ENCODE measurements at regions not wholly inside any gene's neighbourhood (a gene's known extent, or its start where the extent isn't known, plus 50 kb on each side); places are given as distances from the start of the nearest gene placed in this dataset.
A peak's percentile ranks its signal among the peaks of the same experiment; 100 is the strongest.

DNA sequence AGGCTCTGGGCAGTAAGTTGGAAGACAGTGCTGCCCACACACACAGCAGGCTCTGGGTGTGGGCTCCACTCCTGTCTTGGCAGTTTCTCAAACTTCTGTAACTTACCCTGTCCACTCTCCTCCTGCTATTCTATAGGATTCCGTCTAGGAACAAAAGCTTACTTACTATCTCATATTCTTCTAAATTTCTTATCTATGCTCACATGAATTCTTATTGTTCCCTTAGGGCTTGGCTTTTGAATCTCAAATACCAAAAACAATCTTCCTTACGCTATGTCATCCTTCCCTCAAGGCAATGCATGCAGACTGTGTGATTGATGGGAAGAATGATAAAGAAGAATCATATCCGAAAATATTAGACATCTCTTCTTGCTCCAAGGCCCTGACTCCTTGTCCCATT is 425.9 kb upstream of the ONECUT1 start:
- Histone ChIP-seq H3K4me1 (ENCODE audit: control insufficient read depth in 1 of 2, insufficient read depth in 2 of 2, low read length in 2 of 2) (no peaks in the 10 kb centered on the region), H3K79me2 (ENCODE audit: control insufficient read depth, insufficient read depth, low read length, poor library complexity) (no peaks in the 10 kb centered on the region), H3K4ac (ENCODE audit: low read depth, low read length) (no peak overlapping the region), H4K8ac (ENCODE audit: low read depth, low read length) (no peak overlapping the region), H3K27ac (ENCODE audit: low read depth, low read length) (no peak overlapping the region), H3K14ac (ENCODE audit: low read length) (no peak overlapping the region), H3K79me1 (ENCODE audit: low read length) (no peaks in the 10 kb centered on the region), H3K18ac (ENCODE audit: low read length) (no peak overlapping the region), H2BK12ac (ENCODE audit: low read length) (no peak overlapping the region), H2AFZ (ENCODE audit: insufficient read depth, low read length, poor library complexity) (no peak overlapping the region), H3K4me3 (ENCODE audit: low read depth, low read length) (no peak overlapping the region), H3K9me3 (ENCODE audit: insufficient read depth, low read depth, low read length) (no peaks in the 10 kb centered on the region), H2BK5ac (ENCODE audit: low read depth, low read length, poor library complexity) (no peak overlapping the region), H3K23ac (ENCODE audit: low read length) (no peak overlapping the region), H4K91ac (ENCODE audit: low read depth, low read length) (no peak overlapping the region), H3K27me3 (ENCODE audit: insufficient read depth, low read length) (no peaks in the 10 kb centered on the region), H2AK5ac (ENCODE audit: low read length) (no peak overlapping the region), H3K4me2 (ENCODE audit: low read length) (no peak overlapping the region), H3K9ac (ENCODE audit: low read length) (no peak overlapping the region), H4K12ac (ENCODE audit: low read depth, low read length) (no peak overlapping the region), H2BK120ac (ENCODE audit: insufficient read depth, low read length, poor library complexity) (no peak overlapping the region), H3K36me3 (ENCODE audit: control insufficient read depth in 1 of 2, insufficient read depth in 2 of 2, low read length in 2 of 2) (no peaks in the 10 kb centered on the region)
- peak in 1 of 2 donors; percentile 41 for DNase-seq
- WGBS (ENCODE audit: extremely low coverage, insufficient coverage, insufficient read length), result no CpG with 5 or more reads among the region's 3 CpGs

DNA sequence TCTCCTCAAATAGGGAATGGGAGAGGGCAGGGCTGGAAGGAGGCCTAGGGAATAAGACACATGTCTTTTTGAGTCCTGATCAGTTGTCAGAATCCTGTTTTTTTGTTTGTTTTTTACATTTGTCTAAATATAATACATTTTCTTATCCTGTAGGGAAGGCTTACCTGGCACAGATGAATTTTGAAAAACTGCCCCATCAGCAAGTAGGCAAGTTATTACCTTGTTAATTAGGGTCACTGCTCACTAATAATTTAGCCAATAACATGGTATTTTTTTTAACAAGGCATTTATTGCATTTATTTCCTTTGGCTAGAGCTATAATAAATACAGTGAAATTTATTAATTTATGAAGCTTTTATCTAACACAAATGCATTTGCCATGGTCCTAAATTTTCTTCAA is 423.2 kb upstream of the ONECUT1 start:
- Histone ChIP-seq H3K9me3 (ENCODE audit: insufficient read depth, low read depth, low read length) (no peaks in the 10 kb centered on the region), H3K79me1 (ENCODE audit: low read length) (no peaks in the 10 kb centered on the region), H3K4ac (ENCODE audit: low read depth, low read length) (no peak overlapping the region), H2AFZ (ENCODE audit: insufficient read depth, low read length, poor library complexity) (no peak overlapping the region), H2BK5ac (ENCODE audit: low read depth, low read length, poor library complexity) (no peak overlapping the region), H2BK12ac (ENCODE audit: low read length) (no peak overlapping the region), H2BK120ac (ENCODE audit: insufficient read depth, low read length, poor library complexity) (no peak overlapping the region), H2AK5ac (ENCODE audit: low read length) (no peak overlapping the region), H3K27me3 (ENCODE audit: insufficient read depth, low read length) (no peaks in the 10 kb centered on the region), H3K36me3 (ENCODE audit: control insufficient read depth in 1 of 2, insufficient read depth in 2 of 2, low read length in 2 of 2) (no peaks in the 10 kb centered on the region), H3K79me2 (ENCODE audit: control insufficient read depth, insufficient read depth, low read length, poor library complexity) (no peaks in the 10 kb centered on the region), H3K27ac (ENCODE audit: low read depth, low read length) (no peak overlapping the region), H4K12ac (ENCODE audit: low read depth, low read length) (no peak overlapping the region), H3K4me3 (ENCODE audit: low read depth, low read length) (no peak overlapping the region), H3K23ac (ENCODE audit: low read length) (no peak overlapping the region), H3K4me2 (ENCODE audit: low read length) (no peak overlapping the region), H3K14ac (ENCODE audit: low read length) (no peak overlapping the region), H4K91ac (ENCODE audit: low read depth, low read length) (no peak overlapping the region), H3K18ac (ENCODE audit: low read length) (no peak overlapping the region), H3K9ac (ENCODE audit: low read length) (no peak overlapping the region), H3K4me1 (ENCODE audit: control insufficient read depth in 1 of 2, insufficient read depth in 2 of 2, low read length in 2 of 2) (no peaks in the 10 kb centered on the region), H4K8ac (ENCODE audit: low read depth, low read length) (no peak overlapping the region)
- DNase-seq, result no peak

DNA sequence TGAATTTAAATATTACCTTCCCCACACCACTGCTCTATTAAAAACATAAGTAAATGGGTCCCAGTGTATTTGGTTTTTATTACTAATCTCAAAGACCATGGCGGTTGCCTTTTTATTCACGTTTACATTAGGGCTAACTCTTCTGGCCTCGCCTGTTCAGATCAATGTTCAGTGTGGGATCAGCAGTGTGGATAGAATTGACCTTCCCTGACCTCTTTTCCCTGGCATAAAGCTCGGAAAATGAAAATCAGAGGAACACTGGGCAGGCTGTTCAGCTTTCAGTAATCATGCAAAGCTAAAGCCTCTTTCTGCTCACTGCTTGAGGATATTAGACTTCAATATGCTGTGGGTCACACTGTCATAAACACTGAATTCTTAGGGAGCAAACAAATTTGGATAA is 422.6 kb upstream of the ONECUT1 start:
- Histone ChIP-seq H3K14ac (ENCODE audit: low read length) (no peak overlapping the region), H3K9me3 (ENCODE audit: insufficient read depth, low read depth, low read length) (no peaks in the 10 kb centered on the region), H3K79me2 (ENCODE audit: control insufficient read depth, insufficient read depth, low read length, poor library complexity) (no peaks in the 10 kb centered on the region), H3K18ac (ENCODE audit: low read length) (no peak overlapping the region), H4K91ac (ENCODE audit: low read depth, low read length) (no peak overlapping the region), H3K27ac (ENCODE audit: low read depth, low read length) (no peak overlapping the region), H3K4ac (ENCODE audit: low read depth, low read length) (no peak overlapping the region), H4K8ac (ENCODE audit: low read depth, low read length) (no peak overlapping the region), H2BK5ac (ENCODE audit: low read depth, low read length, poor library complexity) (no peak overlapping the region), H2AK5ac (ENCODE audit: low read length) (no peak overlapping the region), H2AFZ (ENCODE audit: insufficient read depth, low read length, poor library complexity) (no peak overlapping the region), H3K79me1 (ENCODE audit: low read length) (no peaks in the 10 kb centered on the region), H2BK12ac (ENCODE audit: low read length) (no peak overlapping the region), H3K27me3 (ENCODE audit: insufficient read depth, low read length) (no peaks in the 10 kb centered on the region), H3K4me2 (ENCODE audit: low read length) (no peak overlapping the region), H3K4me3 (ENCODE audit: low read depth, low read length) (no peak overlapping the region), H3K9ac (ENCODE audit: low read length) (no peak overlapping the region), H3K23ac (ENCODE audit: low read length) (no peak overlapping the region), H3K36me3 (ENCODE audit: control insufficient read depth in 1 of 2, insufficient read depth in 2 of 2, low read length in 2 of 2) (no peaks in the 10 kb centered on the region), H3K4me1 (ENCODE audit: control insufficient read depth in 1 of 2, insufficient read depth in 2 of 2, low read length in 2 of 2) (no peaks in the 10 kb centered on the region), H4K12ac (ENCODE audit: low read depth, low read length) (no peak overlapping the region), H2BK120ac (ENCODE audit: insufficient read depth, low read length, poor library complexity) (no peak overlapping the region)
- no peak for DNase-seq
- WGBS (ENCODE audit: extremely low coverage, insufficient coverage, insufficient read length), result no CpG with 5 or more reads among the region's 4 CpGs

DNA sequence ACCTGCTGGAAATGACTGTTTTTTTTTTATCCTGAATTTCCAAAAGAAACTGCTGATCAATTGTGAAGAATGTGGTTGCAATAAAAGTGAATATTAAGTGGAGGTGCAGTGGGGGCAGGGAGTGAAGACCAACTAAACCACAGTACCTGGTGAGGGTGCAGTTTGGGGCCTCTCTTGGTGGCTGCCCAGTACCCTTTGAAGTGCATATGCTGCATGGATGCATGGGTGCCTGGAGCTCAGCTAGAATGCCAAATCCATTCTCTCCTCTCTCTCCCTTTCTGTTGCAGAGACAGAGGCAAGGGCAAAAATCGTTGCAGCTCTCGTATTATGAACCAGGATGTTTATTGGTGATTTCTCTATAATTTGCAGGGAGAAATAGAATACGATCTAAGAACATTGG is 420.5 kb upstream of the ONECUT1 start:
- no peaks in the 10 kb centered on the region for H3K36me3 ChIP-seq (ENCODE audit: control insufficient read depth in 1 of 2, insufficient read depth in 2 of 2, low read length in 2 of 2)
- WGBS (ENCODE audit: extremely low coverage, insufficient coverage, insufficient read length), result no CpG with 5 or more reads among the region's 3 CpGs
- H3K4ac ChIP-seq (ENCODE audit: low read depth, low read length), result no peak overlapping the region
- H3K27me3 ChIP-seq (ENCODE audit: insufficient read depth, low read length), result no peaks in the 10 kb centered on the region
- no peak overlapping the region for H4K91ac ChIP-seq (ENCODE audit: low read depth, low read length)
- DNase-seq, result no peak
- no peak overlapping the region for H3K9ac ChIP-seq (ENCODE audit: low read length)
- H3K14ac ChIP-seq (ENCODE audit: low read length), result no peak overlapping the region
- H3K79me1 ChIP-seq (ENCODE audit: low read length), result no peaks in the 10 kb centered on the region
- H2AFZ ChIP-seq (ENCODE audit: insufficient read depth, low read length, poor library complexity), result no peak overlapping the region
- H3K4me3 ChIP-seq (ENCODE audit: low read depth, low read length), result no peak overlapping the region
- H2AK5ac ChIP-seq (ENCODE audit: low read length), result no peak overlapping the region
- H3K9me3 ChIP-seq (ENCODE audit: insufficient read depth, low read depth, low read length), result no peaks in the 10 kb centered on the region
- no peak overlapping the region for H3K27ac ChIP-seq (ENCODE audit: low read depth, low read length)
- no peak overlapping the region for H3K4me2 ChIP-seq (ENCODE audit: low read length)
- H2BK12ac ChIP-seq (ENCODE audit: low read length), result no peak overlapping the region
- no peaks in the 10 kb centered on the region for H3K79me2 ChIP-seq (ENCODE audit: control insufficient read depth, insufficient read depth, low read length, poor library complexity)
- no peak overlapping the region for H4K12ac ChIP-seq (ENCODE audit: low read depth, low read length)
- H2BK5ac ChIP-seq (ENCODE audit: low read depth, low read length, poor library complexity), result no peak overlapping the region
- no peaks in the 10 kb centered on the region for H3K4me1 ChIP-seq (ENCODE audit: control insufficient read depth in 1 of 2, insufficient read depth in 2 of 2, low read length in 2 of 2)
- H3K23ac ChIP-seq (ENCODE audit: low read length), result no peak overlapping the region
- H3K18ac ChIP-seq (ENCODE audit: low read length), result no peak overlapping the region
- no peak overlapping the region for H4K8ac ChIP-seq (ENCODE audit: low read depth, low read length)
- H2BK120ac ChIP-seq (ENCODE audit: insufficient read depth, low read length, poor library complexity), result no peak overlapping the region
